ENCODE measurements at regions not wholly inside any gene's neighbourhood (a gene's known extent, or its start where the extent isn't known, plus 50 kb on each side); places are given as distances from the start of the nearest gene placed in this dataset.

DNA sequence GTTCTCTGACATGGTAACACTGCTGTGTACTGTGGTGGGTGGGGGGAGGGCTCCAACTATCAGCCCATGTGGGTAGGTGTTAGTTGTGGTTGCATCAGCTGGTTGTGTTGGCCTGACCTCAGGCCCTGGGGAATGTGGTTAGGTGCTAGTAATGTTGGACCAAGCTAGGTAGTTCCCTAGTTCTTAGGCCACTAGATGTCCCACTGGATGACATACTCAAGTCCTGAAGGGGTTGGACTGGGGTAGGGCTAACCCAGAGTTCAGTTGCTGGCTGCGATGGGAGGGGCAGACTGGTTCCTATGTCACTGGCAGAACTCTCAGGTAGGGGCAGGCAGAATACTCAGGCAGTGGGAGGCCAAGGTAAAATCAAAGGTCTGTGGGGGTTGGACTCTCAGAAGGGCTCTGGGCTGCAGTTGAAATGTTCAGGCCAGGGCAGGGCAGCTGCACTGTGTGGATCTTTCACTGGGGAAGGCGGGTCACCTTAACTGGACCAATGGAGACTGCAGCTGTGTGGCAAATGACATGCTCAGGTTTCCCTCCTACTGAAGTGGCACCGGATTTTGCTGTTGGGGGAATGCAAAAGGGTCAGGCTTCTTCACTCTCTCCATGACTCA, 870.7 kb downstream of the LRRIQ3 start:
- no peak overlapping the region for H3K9ac ChIP-seq
- DNase-seq: no peak
- no peaks in the 10 kb centered on the region for H3K9me2 ChIP-seq (ENCODE audit: insufficient read depth)
- in situ Hi-C loops (cut with MboI): no loop called here
- TF ChIP-seq EZH2 (IDR thresholded peaks at IDR 0.05; ENCODE audit: insufficient read depth, poor library complexity, severe bottlenecking) (no peak), EZH2phosphoT487 (IDR thresholded peaks at IDR 0.05; ENCODE audit: insufficient read depth, low read depth) (no peak)
- no peaks in the 10 kb centered on the region for H3F3A ChIP-seq (ENCODE audit: insufficient read depth)
- H3K9me3 ChIP-seq (ENCODE audit: low read depth): peaks cover 5% of the 10 kb centered on the region
- no peaks in the 10 kb centered on the region for H4K20me1 ChIP-seq (ENCODE audit: insufficient read depth)
- H3K27me3 ChIP-seq (replicated peaks; ENCODE audit: insufficient read depth): no peaks in the 10 kb centered on the region
- no peaks in the 10 kb centered on the region for H3K79me2 ChIP-seq (ENCODE audit: insufficient read depth)
- H3K4me2 ChIP-seq (ENCODE audit: unreplicated experiment): no peak overlapping the region
- 22 to 26% methylated on average over 3 of the region's 3 CpGs for WGBS, 2 experiments (ENCODE audit: low coverage in 1 of 2, low lambda C conversion rate in 2 of 2, missing lambda C conversion rate in 2 of 2)
- no peak overlapping the region for H3K27ac ChIP-seq
- no peaks in the 10 kb centered on the region for H3K4me1 ChIP-seq (ENCODE audit: insufficient read depth)
- no peak overlapping the region for H3K4me3 ChIP-seq
- H3K36me3 ChIP-seq (ENCODE audit: low read depth): no peaks in the 10 kb centered on the region
- no peak overlapping the region for H2AFZ ChIP-seq

DNA sequence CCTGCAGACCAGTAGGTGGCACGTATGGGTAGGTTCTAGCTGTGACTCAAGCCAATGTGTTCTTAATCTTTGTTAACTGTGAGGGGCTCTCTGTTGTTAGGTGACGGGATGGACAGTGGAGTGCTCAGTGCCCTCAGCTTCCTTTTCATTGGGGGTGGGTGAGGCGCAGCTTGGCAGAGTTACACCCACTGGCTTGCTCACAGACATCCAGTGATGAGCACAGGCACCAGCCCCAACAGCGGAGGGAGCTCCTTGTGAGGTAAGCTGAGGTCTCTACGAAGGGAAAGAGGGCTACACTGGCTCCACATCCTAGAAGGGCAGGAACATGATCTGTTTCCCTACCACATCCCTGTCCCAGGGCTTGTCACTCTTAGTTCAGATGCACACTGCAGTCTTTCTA, 871.3 kb downstream of the LRRIQ3 start:
- no peaks in the 10 kb centered on the region for H3K4me1 ChIP-seq (ENCODE audit: insufficient read depth)
- TF ChIP-seq EZH2phosphoT487 (IDR thresholded peaks at IDR 0.05; ENCODE audit: insufficient read depth, low read depth): no peak
- TF ChIP-seq EZH2 (IDR thresholded peaks at IDR 0.05; ENCODE audit: insufficient read depth, poor library complexity, severe bottlenecking): no peak
- WGBS, 2 experiments (ENCODE audit: low coverage in 1 of 2, low lambda C conversion rate in 2 of 2, missing lambda C conversion rate in 2 of 2): 28% methylated on average over 5 of the region's 5 CpGs
- H4K20me1 ChIP-seq (ENCODE audit: insufficient read depth): no peaks in the 10 kb centered on the region
- H3K27ac ChIP-seq: no peak overlapping the region
- in situ Hi-C loops (cut with MboI): no loop called here
- no peak overlapping the region for H3K4me3 ChIP-seq
- no peaks in the 10 kb centered on the region for H3K79me2 ChIP-seq (ENCODE audit: insufficient read depth)
- H2AFZ ChIP-seq: no peak overlapping the region
- no peak for DNase-seq
- H3K9me2 ChIP-seq (ENCODE audit: insufficient read depth): no peaks in the 10 kb centered on the region
- H3K9me3 ChIP-seq (ENCODE audit: low read depth): no peaks in the 10 kb centered on the region
- no peak overlapping the region for H3K9ac ChIP-seq
- H3K36me3 ChIP-seq (ENCODE audit: low read depth): no peaks in the 10 kb centered on the region
- no peak overlapping the region for H3K4me2 ChIP-seq (ENCODE audit: unreplicated experiment)
- no peaks in the 10 kb centered on the region for H3F3A ChIP-seq (ENCODE audit: insufficient read depth)
- H3K27me3 ChIP-seq (replicated peaks; ENCODE audit: insufficient read depth): no peaks in the 10 kb centered on the region

DNA sequence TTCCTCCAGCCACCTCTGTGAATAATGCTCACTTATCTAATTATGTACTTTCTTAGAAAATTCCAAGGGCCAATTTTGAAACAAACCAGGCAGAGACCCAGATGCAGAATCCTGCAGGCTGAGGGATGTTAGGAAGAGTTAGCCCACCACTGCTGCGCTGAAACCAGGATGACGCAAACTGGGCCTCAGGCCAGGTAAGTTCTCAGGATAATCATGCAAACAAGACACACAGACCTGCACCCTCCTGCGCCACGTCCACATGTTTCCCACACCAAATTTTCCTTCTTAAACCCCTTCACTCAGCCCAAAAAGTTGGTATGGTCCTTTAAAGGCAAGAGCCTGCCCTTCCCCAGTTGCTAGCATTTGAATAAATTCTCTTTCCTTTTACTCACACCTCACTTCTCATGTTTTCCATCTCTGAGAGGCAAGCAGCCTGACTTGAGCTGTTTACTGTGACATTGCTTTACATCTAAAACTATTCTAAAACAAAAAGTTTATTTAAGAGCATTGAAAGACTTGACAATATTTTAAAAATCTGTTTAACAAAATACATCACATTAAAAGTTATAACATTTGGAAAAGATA, 887.1 kb downstream of the LRRIQ3 start:
- no peaks in the 10 kb centered on the region for H4K20me1 ChIP-seq (ENCODE audit: insufficient read depth)
- H3K9me2 ChIP-seq (ENCODE audit: insufficient read depth): no peaks in the 10 kb centered on the region
- H3K9ac ChIP-seq: no peak overlapping the region
- no peak overlapping the region for H2AFZ ChIP-seq
- H3K79me2 ChIP-seq (ENCODE audit: insufficient read depth): no peaks in the 10 kb centered on the region
- H3K27me3 ChIP-seq (replicated peaks; ENCODE audit: insufficient read depth): no peaks in the 10 kb centered on the region
- H3K4me2 ChIP-seq (ENCODE audit: unreplicated experiment): no peak overlapping the region
- in situ Hi-C loops (cut with MboI): no loop called here
- H3K9me3 ChIP-seq (ENCODE audit: low read depth): peaks cover 4% of the 10 kb centered on the region
- no peak overlapping the region for H3K27ac ChIP-seq
- DNase-seq: no peak
- H3K36me3 ChIP-seq (ENCODE audit: low read depth): no peaks in the 10 kb centered on the region
- TF ChIP-seq EZH2 (IDR thresholded peaks at IDR 0.05; ENCODE audit: insufficient read depth, poor library complexity, severe bottlenecking) (no peak), EZH2phosphoT487 (IDR thresholded peaks at IDR 0.05; ENCODE audit: insufficient read depth, low read depth) (no peak)
- WGBS, 2 experiments (ENCODE audit: low coverage in 1 of 2, low lambda C conversion rate in 2 of 2, missing lambda C conversion rate in 2 of 2): 17 to 22% methylated on average over 4 of the region's 4 CpGs
- H3K4me3 ChIP-seq: no peak overlapping the region
- no peaks in the 10 kb centered on the region for H3K4me1 ChIP-seq (ENCODE audit: insufficient read depth)
- H3F3A ChIP-seq (ENCODE audit: insufficient read depth): no peaks in the 10 kb centered on the region

DNA sequence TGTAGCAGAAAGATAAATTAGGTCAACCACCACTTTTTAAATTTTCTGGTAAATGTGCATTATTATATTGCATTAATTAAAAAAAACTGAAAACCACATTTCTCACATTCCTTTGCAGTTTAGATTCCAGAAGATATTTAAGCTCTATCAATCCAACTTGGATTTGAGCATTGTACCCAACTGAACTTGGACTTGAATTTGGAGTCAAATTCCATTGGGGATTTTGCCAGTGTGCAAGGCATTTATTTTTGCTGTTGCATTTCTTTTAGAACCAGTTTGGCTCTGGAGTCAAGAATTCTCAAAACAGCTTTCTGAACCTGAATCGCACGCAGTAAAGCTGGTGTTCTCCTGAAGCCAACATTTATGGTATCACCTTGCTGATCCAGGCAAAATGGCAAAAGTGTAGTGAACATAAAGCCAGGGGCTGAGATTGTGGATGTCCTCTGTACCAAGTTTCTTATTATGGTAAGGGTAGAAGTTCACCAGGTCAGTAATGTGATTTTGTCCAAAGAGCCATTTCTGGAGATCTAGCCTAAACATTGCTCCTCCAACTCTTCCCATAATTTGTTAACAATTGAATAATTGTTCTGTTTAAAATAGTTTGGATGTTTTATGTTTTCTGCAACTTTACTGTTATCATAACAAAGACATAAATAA, 890.9 kb downstream of the LRRIQ3 start:
- in situ Hi-C loops (cut with MboI): no loop called here
- Histone ChIP-seq H3K27ac (no peak overlapping the region), H2AFZ (no peak overlapping the region), H3K4me2 (ENCODE audit: unreplicated experiment) (no peak overlapping the region), H3K79me2 (ENCODE audit: insufficient read depth) (no peaks in the 10 kb centered on the region), H3K9me2 (ENCODE audit: insufficient read depth) (no peaks in the 10 kb centered on the region), H3K4me1 (ENCODE audit: insufficient read depth) (no peaks in the 10 kb centered on the region), H3K9me3 (ENCODE audit: low read depth) (no peaks in the 10 kb centered on the region), H3K9ac (no peak overlapping the region), H3F3A (ENCODE audit: insufficient read depth) (no peaks in the 10 kb centered on the region), H4K20me1 (ENCODE audit: insufficient read depth) (no peaks in the 10 kb centered on the region), H3K27me3 (replicated peaks; ENCODE audit: insufficient read depth) (no peaks in the 10 kb centered on the region), H3K36me3 (ENCODE audit: low read depth) (no peaks in the 10 kb centered on the region), H3K4me3 (no peak overlapping the region)
- 16 to 17% methylated on average over 2 of the region's 2 CpGs for WGBS, 2 experiments (ENCODE audit: low coverage in 1 of 2, low lambda C conversion rate in 2 of 2, missing lambda C conversion rate in 2 of 2)
- TF ChIP-seq EZH2phosphoT487 (IDR thresholded peaks at IDR 0.05; ENCODE audit: insufficient read depth, low read depth): no peak
- no peak for TF ChIP-seq EZH2 (IDR thresholded peaks at IDR 0.05; ENCODE audit: insufficient read depth, poor library complexity, severe bottlenecking)
- no peak for DNase-seq
